ENCODE measurements at regions not wholly inside any gene's neighbourhood (a gene's known extent, or its start where the extent isn't known, plus 50 kb on each side); places are given as distances from the start of the nearest gene placed in this dataset.

- TF ChIP-seq CTCF (conservative IDR thresholded peaks at IDR 0.05; ENCODE audit: low read length): no peak
- no peak for TF ChIP-seq EZH2phosphoT487 (IDR thresholded peaks at IDR 0.05; ENCODE audit: borderline replicate concordance)
Observed at GRCh38 chr2:8380026-8380425, 301.8 kb upstream of the ID2 start.

Data from Loucy (cell line).